SK-N-SH (cell line): ENCODE measurements at regions not wholly inside any gene's neighbourhood (a gene's known extent, or its start where the extent isn't known, plus 50 kb on each side); places are given as distances from the start of the nearest gene placed in this dataset.

Experiments used
- CTCF ChIP-seq: fragments of 200-600 bp; sonication (generic); IDR thresholded peaks from 2 replicates; pipeline ENCODE4 v1.6.1; 2017; ENCODE audit warnings: antibody characterized with exemption, mild to moderate bottlenecking, moderate library complexity
- EP300 ChIP-seq, 2 experiments: IDR thresholded peaks; 2 replicates each; pipeline versions ENCODE4 v1.4.0 to v1.6.1; 2012; ENCODE audit warnings: borderline replicate concordance in 1 of 2, low read depth in 1 of 2, low read length in 1 of 2
- GATA2 ChIP-seq: sonication (generic); formaldehyde crosslinking; IDR thresholded peaks from 2 replicates; pipeline ENCODE4 v1.5.0; 2020; ENCODE audit warnings: mild to moderate bottlenecking, missing genetic modification reagents
- POLR2AphosphoS5 ChIP-seq: IDR thresholded peaks from 2 replicates; pipeline ENCODE4 v1.6.1; 2012; ENCODE audit warnings: low read depth, low read length
- REST ChIP-seq: IDR thresholded peaks from 2 replicates; pipeline ENCODE4 v1.6.1; 2012; ENCODE audit warnings: mild to moderate bottlenecking, low read depth, low read length, moderate library complexity
- RFX5 ChIP-seq: IDR thresholded peaks from 2 replicates; pipeline ENCODE4 v1.6.1; 2012; ENCODE audit warnings: mild to moderate bottlenecking, improper control_type of control experiment, low read length
- TCF12 ChIP-seq: IDR thresholded peaks from 2 replicates; pipeline ENCODE4 v1.4.0; 2012

GRCh38 chr13:34749046-34749445 is 193.0 kb upstream of the NBEA start:
- TF ChIP-seq TCF12 (no peak), EP300 (IDR thresholded peaks at IDR 0.05; ENCODE audit: borderline replicate concordance in 1 of 2, low read depth in 1 of 2, low read length in 1 of 2) (no peak), CTCF (no peak), REST (no peak), POLR2AphosphoS5 (no peak), GATA2 (no peak), RFX5 (no peak)
